Liver (tissue), 3 donors: ENCODE measurements at regions not wholly inside any gene's neighbourhood (a gene's known extent, or its start where the extent isn't known, plus 50 kb on each side); places are given as distances from the start of the nearest gene placed in this dataset.

Experiments
- ATF3 ChIP-seq: IDR thresholded peaks from 2 replicates; pipeline ENCODE4 v1.6.1; 2016; ENCODE audit warnings: antibody characterized with exemption
- CTCF ChIP-seq: fragments of 150-350 bp; IDR thresholded peaks from 2 replicates; pipeline ENCODE4 v1.5.1; 2017; ENCODE audit warnings: improper control_type of control experiment, low read depth, low read length; ENCODE audit not compliant: missing input control
- FOXA1 ChIP-seq: IDR thresholded peaks from 2 replicates; pipeline ENCODE4 v1.6.1; 2016; ENCODE audit warnings: antibody characterized with exemption
- GABPA ChIP-seq, 2 donors: IDR thresholded peaks in 1 of 2; conservative IDR thresholded peaks in 1 of 2; 2 replicates each; pipeline ENCODE4 v1.6.1; 2016; ENCODE audit warnings: antibody characterized with exemption in 2 of 2, mild to moderate bottlenecking in 1 of 2, moderate library complexity in 1 of 2
- HNF4A ChIP-seq, 2 donors: conservative IDR thresholded peaks; 2 replicates each; pipeline ENCODE4 v1.6.1; 2016; ENCODE audit warnings: antibody characterized with exemption in 2 of 2, mild to moderate bottlenecking in 2 of 2
- JUND ChIP-seq, 2 donors: IDR thresholded peaks; 2 replicates each; pipeline ENCODE4 v1.6.1; 2016; ENCODE audit warnings: antibody characterized with exemption in 2 of 2
- MAX ChIP-seq: IDR thresholded peaks from 2 replicates; pipeline ENCODE4 v1.6.1; 2016; ENCODE audit warnings: antibody characterized with exemption
- NR2F2 ChIP-seq: IDR thresholded peaks from 2 replicates; pipeline ENCODE4 v1.6.1; 2016; ENCODE audit warnings: antibody characterized with exemption
- RAD21 ChIP-seq, 2 donors: IDR thresholded peaks; 2 replicates each; pipeline ENCODE4 v1.6.1; 2016; ENCODE audit warnings: antibody characterized with exemption in 2 of 2, mild to moderate bottlenecking in 2 of 2
- REST ChIP-seq: IDR thresholded peaks from 2 replicates; pipeline ENCODE4 v1.6.1; 2016; ENCODE audit warnings: antibody characterized with exemption, mild to moderate bottlenecking
- TAF1 ChIP-seq: conservative IDR thresholded peaks from 2 replicates; pipeline ENCODE4 v1.6.1; 2016; ENCODE audit warnings: antibody characterized with exemption, mild to moderate bottlenecking
- YY1 ChIP-seq: IDR thresholded peaks from 2 replicates; pipeline ENCODE4 v1.6.1; 2016; ENCODE audit warnings: antibody characterized with exemption, mild to moderate bottlenecking
- donor health status: healthy.
- donor health status: healthy.

- TF ChIP-seq CTCF (no peak), MAX (no peak), RAD21 (IDR thresholded peaks at IDR 0.05) (no peak), GABPA (IDR thresholded peaks at IDR 0.05 in 1 of 2, conservative IDR thresholded peaks at IDR 0.05 in 1 of 2) (no peak), NR2F2 (no peak), ATF3 (no peak), JUND (IDR thresholded peaks at IDR 0.05) (no peak), HNF4A (conservative IDR thresholded peaks at IDR 0.05) (no peak), REST (no peak), FOXA1 (no peak), TAF1 (no peak), YY1 (no peak)
These were observed 627.8 kb downstream of the TBC1D22A start for GRCh38 chr22:47390026-47390970.
